ENCODE measurements at regions not wholly inside any gene's neighbourhood (a gene's known extent, or its start where the extent isn't known, plus 50 kb on each side); places are given as distances from the start of the nearest gene placed in this dataset.

DNA sequence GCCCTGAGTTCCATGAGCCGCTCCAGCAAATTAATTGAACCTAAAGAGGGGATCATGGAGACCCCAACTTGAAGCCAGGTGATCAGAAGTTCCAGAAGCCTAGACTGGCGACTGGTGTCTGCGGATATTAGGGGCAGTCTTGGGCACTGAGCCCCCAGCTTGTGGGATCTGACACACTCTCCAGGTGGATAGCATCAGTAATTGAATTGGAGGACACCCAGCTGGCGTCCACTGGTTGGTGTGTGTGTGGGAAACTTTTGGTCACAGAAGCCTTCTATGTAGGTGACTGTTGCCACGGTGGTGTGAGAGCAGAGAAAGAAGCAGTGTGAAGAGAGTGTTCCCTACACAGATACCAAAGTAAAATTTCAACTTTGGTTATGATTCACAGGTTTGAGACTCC, 106.0 kb upstream of the ADPGK start:
- TF ChIP-seq, protein P1, sequence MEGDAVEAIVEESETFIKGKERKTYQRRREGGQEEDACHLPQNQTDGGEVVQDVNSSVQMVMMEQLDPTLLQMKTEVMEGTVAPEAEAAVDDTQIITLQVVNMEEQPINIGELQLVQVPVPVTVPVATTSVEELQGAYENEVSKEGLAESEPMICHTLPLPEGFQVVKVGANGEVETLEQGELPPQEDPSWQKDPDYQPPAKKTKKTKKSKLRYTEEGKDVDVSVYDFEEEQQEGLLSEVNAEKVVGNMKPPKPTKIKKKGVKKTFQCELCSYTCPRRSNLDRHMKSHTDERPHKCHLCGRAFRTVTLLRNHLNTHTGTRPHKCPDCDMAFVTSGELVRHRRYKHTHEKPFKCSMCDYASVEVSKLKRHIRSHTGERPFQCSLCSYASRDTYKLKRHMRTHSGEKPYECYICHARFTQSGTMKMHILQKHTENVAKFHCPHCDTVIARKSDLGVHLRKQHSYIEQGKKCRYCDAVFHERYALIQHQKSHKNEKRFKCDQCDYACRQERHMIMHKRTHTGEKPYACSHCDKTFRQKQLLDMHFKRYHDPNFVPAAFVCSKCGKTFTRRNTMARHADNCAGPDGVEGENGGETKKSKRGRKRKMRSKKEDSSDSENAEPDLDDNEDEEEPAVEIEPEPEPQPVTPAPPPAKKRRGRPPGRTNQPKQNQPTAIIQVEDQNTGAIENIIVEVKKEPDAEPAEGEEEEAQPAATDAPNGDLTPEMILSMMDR (IDR thresholded peaks at IDR 0.05): no peak
- TF ChIP-seq, protein P2, sequence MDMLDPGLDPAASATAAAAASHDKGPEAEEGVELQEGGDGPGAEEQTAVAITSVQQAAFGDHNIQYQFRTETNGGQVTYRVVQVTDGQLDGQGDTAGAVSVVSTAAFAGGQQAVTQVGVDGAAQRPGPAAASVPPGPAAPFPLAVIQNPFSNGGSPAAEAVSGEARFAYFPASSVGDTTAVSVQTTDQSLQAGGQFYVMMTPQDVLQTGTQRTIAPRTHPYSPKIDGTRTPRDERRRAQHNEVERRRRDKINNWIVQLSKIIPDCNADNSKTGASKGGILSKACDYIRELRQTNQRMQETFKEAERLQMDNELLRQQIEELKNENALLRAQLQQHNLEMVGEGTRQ (CRISPR knock-in tag; IDR thresholded peaks at IDR 0.05): no peak
- TF ChIP-seq FOXK1 (CRISPR knock-in tag; IDR thresholded peaks at IDR 0.05): no peak
- TF ChIP-seq NFYB (CRISPR knock-in tag; conservative IDR thresholded peaks at IDR 0.05; ENCODE audit: low read depth): no peak
- TF ChIP-seq, protein P3, sequence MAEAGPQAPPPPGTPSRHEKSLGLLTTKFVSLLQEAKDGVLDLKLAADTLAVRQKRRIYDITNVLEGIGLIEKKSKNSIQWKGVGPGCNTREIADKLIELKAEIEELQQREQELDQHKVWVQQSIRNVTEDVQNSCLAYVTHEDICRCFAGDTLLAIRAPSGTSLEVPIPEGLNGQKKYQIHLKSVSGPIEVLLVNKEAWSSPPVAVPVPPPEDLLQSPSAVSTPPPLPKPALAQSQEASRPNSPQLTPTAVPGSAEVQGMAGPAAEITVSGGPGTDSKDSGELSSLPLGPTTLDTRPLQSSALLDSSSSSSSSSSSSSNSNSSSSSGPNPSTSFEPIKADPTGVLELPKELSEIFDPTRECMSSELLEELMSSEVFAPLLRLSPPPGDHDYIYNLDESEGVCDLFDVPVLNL (CRISPR knock-in tag; IDR thresholded peaks at IDR 0.05; ENCODE audit: borderline replicate concordance, low read depth): no peak
- no peak for TF ChIP-seq NFE2L1 (CRISPR knock-in tag; IDR thresholded peaks at IDR 0.05)
- TF ChIP-seq, protein P4, sequence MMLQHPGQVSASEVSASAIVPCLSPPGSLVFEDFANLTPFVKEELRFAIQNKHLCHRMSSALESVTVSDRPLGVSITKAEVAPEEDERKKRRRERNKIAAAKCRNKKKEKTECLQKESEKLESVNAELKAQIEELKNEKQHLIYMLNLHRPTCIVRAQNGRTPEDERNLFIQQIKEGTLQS (CRISPR knock-in tag; conservative IDR thresholded peaks at IDR 0.05): no peak
- TF ChIP-seq ESRRA (CRISPR knock-in tag; IDR thresholded peaks at IDR 0.05; ENCODE audit: borderline replicate concordance): no peak
- no peak for TF ChIP-seq RELA (CRISPR knock-in tag; IDR thresholded peaks at IDR 0.05; ENCODE audit: borderline replicate concordance)
- TF ChIP-seq, protein P5, sequence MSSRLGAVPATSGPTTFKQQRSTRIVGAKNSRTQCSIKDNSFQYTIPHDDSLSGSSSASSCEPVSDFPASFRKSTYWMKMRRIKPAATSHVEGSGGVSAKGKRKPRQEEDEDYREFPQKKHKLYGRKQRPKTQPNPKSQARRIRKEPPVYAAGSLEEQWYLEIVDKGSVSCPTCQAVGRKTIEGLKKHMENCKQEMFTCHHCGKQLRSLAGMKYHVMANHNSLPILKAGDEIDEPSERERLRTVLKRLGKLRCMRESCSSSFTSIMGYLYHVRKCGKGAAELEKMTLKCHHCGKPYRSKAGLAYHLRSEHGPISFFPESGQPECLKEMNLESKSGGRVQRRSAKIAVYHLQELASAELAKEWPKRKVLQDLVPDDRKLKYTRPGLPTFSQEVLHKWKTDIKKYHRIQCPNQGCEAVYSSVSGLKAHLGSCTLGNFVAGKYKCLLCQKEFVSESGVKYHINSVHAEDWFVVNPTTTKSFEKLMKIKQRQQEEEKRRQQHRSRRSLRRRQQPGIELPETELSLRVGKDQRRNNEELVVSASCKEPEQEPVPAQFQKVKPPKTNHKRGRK (CRISPR knock-in tag; IDR thresholded peaks at IDR 0.05; ENCODE audit: borderline replicate concordance): no peak
- TF ChIP-seq, protein P6, sequence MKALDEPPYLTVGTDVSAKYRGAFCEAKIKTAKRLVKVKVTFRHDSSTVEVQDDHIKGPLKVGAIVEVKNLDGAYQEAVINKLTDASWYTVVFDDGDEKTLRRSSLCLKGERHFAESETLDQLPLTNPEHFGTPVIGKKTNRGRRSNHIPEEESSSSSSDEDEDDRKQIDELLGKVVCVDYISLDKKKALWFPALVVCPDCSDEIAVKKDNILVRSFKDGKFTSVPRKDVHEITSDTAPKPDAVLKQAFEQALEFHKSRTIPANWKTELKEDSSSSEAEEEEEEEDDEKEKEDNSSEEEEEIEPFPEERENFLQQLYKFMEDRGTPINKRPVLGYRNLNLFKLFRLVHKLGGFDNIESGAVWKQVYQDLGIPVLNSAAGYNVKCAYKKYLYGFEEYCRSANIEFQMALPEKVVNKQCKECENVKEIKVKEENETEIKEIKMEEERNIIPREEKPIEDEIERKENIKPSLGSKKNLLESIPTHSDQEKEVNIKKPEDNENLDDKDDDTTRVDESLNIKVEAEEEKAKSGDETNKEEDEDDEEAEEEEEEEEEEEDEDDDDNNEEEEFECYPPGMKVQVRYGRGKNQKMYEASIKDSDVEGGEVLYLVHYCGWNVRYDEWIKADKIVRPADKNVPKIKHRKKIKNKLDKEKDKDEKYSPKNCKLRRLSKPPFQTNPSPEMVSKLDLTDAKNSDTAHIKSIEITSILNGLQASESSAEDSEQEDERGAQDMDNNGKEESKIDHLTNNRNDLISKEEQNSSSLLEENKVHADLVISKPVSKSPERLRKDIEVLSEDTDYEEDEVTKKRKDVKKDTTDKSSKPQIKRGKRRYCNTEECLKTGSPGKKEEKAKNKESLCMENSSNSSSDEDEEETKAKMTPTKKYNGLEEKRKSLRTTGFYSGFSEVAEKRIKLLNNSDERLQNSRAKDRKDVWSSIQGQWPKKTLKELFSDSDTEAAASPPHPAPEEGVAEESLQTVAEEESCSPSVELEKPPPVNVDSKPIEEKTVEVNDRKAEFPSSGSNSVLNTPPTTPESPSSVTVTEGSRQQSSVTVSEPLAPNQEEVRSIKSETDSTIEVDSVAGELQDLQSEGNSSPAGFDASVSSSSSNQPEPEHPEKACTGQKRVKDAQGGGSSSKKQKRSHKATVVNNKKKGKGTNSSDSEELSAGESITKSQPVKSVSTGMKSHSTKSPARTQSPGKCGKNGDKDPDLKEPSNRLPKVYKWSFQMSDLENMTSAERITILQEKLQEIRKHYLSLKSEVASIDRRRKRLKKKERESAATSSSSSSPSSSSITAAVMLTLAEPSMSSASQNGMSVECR (CRISPR knock-in tag; IDR thresholded peaks at IDR 0.05; ENCODE audit: borderline replicate concordance): no peak
